Retinal pigment epithelial cell (primary cell): ENCODE measurements at regions not wholly inside any gene's neighbourhood (a gene's known extent, or its start where the extent isn't known, plus 50 kb on each side); places are given as distances from the start of the nearest gene placed in this dataset.
"Not testable (repeated sequence)": the region's sequence is repeated elsewhere in the genome, so short reads cannot be mapped to it uniquely, and the experiment has no call there.

Source experiments
- DNase-seq: peaks from one replicate; pipeline ENCODE4 v3.0.0-alpha.2; 2010; ENCODE audit warnings: low read depth
- H3K4me3 ChIP-seq: 2 replicates; pipeline ENCODE4 v1.5.1; 2011; ENCODE audit warnings: mild to moderate bottlenecking, low read length, control low read depth, moderate library complexity
- TF ChIP-seq, protein P1 (sequence below): conservative IDR thresholded peaks from 2 replicates; pipeline ENCODE4 v1.5.1; 2011; ENCODE audit warnings: low read depth, low read length, control low read depth, inconsistent platforms

DNA sequence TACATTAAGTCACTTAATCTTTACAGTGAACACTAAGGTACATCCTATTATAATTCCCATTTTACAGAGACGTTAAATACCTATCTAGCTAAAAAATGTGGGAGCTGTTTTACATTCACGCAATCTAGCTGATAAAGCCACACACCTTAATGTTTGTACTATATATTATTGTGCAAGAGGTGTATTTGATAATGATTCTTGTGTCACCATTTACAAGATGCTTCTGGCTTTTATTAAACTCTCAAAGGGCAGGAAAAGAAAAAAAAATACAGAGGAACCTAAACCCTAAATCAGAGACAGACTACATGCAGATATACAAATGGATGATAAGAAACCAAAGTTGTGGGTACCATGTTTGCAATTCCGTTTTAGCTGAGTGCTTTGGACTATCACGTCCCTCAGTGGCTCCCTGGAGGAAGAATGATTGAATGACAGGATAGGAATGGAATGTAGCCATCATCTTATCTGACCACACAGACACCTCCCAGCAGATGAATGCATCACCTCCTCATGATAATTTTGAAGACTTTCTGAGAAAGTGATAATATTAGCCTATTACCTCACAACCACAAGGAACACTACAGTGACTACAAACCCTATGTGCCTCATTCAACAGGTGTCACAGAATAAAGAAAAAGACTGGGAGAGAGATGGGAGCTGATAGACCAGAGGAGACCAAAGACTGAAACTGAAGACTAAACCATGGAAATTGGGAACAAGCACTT lies 230.5 kb upstream of the SERP2 start:
- H3K4me3 ChIP-seq = peak overlapping the region; percentile 67
- DNase-seq = no peak
- TF ChIP-seq, protein P1, sequence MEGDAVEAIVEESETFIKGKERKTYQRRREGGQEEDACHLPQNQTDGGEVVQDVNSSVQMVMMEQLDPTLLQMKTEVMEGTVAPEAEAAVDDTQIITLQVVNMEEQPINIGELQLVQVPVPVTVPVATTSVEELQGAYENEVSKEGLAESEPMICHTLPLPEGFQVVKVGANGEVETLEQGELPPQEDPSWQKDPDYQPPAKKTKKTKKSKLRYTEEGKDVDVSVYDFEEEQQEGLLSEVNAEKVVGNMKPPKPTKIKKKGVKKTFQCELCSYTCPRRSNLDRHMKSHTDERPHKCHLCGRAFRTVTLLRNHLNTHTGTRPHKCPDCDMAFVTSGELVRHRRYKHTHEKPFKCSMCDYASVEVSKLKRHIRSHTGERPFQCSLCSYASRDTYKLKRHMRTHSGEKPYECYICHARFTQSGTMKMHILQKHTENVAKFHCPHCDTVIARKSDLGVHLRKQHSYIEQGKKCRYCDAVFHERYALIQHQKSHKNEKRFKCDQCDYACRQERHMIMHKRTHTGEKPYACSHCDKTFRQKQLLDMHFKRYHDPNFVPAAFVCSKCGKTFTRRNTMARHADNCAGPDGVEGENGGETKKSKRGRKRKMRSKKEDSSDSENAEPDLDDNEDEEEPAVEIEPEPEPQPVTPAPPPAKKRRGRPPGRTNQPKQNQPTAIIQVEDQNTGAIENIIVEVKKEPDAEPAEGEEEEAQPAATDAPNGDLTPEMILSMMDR = no peak

GRCh38 chr13:44146138-44146537 lies 227.5 kb upstream of the SERP2 start:
- TF ChIP-seq, protein P1 = no peak
- no peak for DNase-seq

GRCh38 chr13:44147233-44147632 lies 226.4 kb upstream of the SERP2 start:
- no peak overlapping the region for H3K4me3 ChIP-seq
- no peak for DNase-seq
- TF ChIP-seq, protein P1 = no peak

More at GRCh38 chr13:44146138-44146537, 227.5 kb upstream of the SERP2 start:
- no peak overlapping the region for H3K4me3 ChIP-seq

- TF ChIP-seq, protein P1 = no peak
- no peak overlapping the region for H3K4me3 ChIP-seq
- DNase-seq = no peak
Measured at GRCh38 chr13:44147648-44148047, 226.0 kb upstream of the SERP2 start.

GRCh38 chr13:44148159-44148914 lies 225.3 kb upstream of the SERP2 start:
- TF ChIP-seq, protein P1 = no peak
- no peak overlapping the region for H3K4me3 ChIP-seq
- DNase-seq = no peak

- not testable (repeated sequence) for DNase-seq, H3K4me3 ChIP-seq
Measured at GRCh38 chr13:44149231-44149630, 224.4 kb upstream of the SERP2 start.

- no peak for DNase-seq
- TF ChIP-seq, protein P1 = no peak
- H3K4me3 ChIP-seq = no peak overlapping the region
Measured at GRCh38 chr13:44149821-44150220, 223.8 kb upstream of the SERP2 start.
